ENCODE measurements at regions not wholly inside any gene's neighbourhood (a gene's known extent, or its start where the extent isn't known, plus 50 kb on each side); places are given as distances from the start of the nearest gene placed in this dataset.

DNA sequence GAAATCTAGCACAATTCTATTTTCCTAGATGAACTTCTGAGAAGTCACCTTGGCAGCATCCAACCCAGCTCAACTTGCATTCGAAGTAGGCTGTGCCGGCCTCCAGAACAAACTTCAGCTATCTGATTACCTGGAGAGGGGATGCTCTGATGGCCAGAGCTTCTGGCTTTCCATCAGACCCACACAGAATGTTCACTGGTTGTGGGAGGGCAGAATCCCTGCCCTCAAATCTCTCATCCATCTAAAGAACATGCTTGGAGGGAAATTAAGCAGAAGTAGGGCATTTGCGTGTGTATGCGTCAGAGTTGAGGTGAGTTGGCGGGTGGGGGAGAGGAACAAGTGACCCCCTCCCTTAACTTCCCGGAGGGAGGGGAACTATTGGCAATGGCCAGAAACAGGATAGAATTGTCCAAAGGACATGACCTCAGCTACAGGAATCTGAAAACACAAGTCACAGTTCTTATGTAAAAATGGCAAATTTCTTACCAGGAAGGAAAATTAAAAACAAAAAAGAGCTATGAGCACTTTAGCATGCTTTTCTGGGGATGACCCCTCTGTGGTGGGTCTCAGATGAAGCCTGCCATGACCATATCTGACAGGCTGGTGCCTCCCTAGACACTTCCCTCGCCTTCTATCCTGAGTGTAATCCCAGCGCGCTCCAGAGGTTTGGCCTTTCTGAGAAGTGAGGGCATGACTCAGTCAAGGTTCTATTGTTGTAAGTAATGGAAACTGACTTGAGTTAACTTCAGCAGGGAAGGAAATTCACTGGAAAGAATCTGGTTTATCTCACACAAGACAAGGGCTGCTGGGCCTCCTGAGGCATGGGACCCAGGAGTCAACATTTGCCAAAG, 278.8 kb downstream of the RPS24 start:
- POLR2A ChIA-PET, result no interaction called here
- no peak for DNase-seq (ENCODE audit: extremely low spot score)
- TF ChIP-seq, protein P1, sequence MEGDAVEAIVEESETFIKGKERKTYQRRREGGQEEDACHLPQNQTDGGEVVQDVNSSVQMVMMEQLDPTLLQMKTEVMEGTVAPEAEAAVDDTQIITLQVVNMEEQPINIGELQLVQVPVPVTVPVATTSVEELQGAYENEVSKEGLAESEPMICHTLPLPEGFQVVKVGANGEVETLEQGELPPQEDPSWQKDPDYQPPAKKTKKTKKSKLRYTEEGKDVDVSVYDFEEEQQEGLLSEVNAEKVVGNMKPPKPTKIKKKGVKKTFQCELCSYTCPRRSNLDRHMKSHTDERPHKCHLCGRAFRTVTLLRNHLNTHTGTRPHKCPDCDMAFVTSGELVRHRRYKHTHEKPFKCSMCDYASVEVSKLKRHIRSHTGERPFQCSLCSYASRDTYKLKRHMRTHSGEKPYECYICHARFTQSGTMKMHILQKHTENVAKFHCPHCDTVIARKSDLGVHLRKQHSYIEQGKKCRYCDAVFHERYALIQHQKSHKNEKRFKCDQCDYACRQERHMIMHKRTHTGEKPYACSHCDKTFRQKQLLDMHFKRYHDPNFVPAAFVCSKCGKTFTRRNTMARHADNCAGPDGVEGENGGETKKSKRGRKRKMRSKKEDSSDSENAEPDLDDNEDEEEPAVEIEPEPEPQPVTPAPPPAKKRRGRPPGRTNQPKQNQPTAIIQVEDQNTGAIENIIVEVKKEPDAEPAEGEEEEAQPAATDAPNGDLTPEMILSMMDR (IDR thresholded peaks at IDR 0.05; ENCODE audit: control extremely low read depth, extremely low read depth, low read depth, missing control alignments), result no peak
- CTCF ChIA-PET, result interaction anchor here (1.6 to 2.3 kb wide), 2 partner anchors 8 to 10 kb away, joined by 4 to 13 read pairs; no protein-coding TSS in a partner anchor

DNA sequence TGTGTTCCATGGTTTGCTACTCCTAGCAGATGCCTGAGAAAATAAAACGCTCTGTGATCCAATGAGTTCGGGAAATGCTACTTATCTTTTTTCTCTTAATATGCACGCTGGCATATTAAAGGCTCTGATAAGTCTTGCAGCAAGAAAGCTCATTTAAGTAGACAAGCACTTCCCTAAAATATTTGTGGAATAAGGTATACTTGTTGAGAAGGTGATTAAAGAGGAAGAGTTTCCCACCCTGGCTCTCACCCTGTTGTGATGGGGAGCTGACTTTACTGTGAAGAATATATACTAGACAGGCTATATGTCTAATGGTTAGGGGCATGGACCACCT, 279.4 kb downstream of the RPS24 start:
- TF ChIP-seq, protein P1 (IDR thresholded peaks at IDR 0.05; ENCODE audit: control extremely low read depth, extremely low read depth, low read depth, missing control alignments), result no peak
- ChIA-PET CTCF (interaction anchor here (1.0 to 2.3 kb wide), 3 partner anchors 9 to 265 kb away, joined by 4 to 13 read pairs (median 5); no protein-coding TSS in a partner anchor), POLR2A (no interaction called here)
- no peak for DNase-seq (ENCODE audit: extremely low spot score)

DNA sequence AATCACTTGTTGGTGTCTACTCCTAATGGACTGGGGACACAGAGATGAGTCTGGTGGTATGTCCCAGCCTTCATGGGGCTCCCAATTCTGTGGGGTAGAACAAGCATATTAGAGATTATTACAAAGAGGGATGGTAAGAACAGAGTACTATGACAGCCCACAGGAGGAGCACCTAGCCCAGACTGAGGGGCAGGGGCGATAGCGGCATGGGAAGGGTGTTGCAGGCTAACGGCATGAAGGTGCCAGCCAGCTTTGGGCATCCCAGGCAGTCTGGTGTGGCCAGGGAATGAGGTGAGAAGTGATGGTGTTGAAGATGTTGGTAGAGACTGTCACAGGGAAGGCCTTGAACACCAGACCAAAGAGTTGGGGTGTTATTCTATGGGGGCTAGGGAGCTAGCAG, 280.0 kb downstream of the RPS24 start:
- TF ChIP-seq, protein P1 (IDR thresholded peaks at IDR 0.05; ENCODE audit: control extremely low read depth, extremely low read depth, low read depth, missing control alignments), result no peak
- DNase-seq (ENCODE audit: extremely low spot score), result no peak
- ChIA-PET CTCF (interaction anchor here (1.0 to 2.3 kb wide), 4 partner anchors 8 to 266 kb away, joined by 3 to 13 read pairs (median 4); no protein-coding TSS in a partner anchor), POLR2A (no interaction called here)

DNA sequence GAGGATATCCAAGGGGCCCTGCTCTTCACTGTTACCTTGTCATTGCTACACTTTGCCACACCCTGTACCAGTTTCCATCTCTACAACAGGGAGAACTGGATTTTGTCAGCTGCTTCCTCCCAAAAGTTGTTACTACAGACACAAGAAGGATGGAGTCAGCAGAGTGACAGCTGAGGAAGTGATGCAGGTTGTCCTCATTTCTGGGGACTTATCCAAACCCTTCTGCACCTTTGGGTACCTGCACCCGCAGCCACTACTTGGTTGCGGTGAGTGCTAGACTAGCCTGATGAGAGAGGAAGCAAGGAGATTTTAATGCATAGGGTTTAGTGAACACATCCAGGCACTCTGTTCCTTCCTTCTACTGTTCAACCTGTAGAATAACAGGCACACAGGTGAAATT, 281.0 kb downstream of the RPS24 start:
- ChIA-PET CTCF (interaction anchor here (1.0 to 1.4 kb wide), 2 partner anchors 10 to 24 kb away, joined by 3 to 4 read pairs; no protein-coding TSS in a partner anchor), POLR2A (no interaction called here)
- TF ChIP-seq, protein P1 (IDR thresholded peaks at IDR 0.05; ENCODE audit: control extremely low read depth, extremely low read depth, low read depth, missing control alignments), result no peak
- DNase-seq (ENCODE audit: extremely low spot score), result no peak

DNA sequence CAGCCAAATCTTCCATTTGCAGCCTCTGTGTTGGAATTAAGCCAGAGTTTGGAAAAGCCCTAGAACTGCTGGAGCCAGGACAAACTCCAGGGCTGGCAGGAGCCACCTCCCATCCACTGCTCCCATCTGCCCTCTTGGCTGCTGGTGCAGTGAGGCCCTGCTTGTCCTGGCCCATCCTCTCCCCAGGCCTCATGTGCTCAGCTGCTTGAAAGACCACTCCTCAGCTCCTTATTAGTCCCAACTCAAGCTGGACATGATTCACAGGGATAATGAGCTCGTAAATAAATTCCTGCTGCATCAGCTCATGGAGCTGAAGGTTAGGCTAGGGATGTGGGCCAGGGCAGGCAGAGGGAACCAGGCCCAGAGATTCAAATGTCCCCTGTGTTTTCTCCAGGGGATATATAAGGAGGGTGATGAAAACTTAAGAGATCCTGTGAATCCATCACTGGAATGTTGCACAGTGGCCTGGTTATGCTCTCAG, 282.8 kb downstream of the RPS24 start:
- TF ChIP-seq, protein P1 (IDR thresholded peaks at IDR 0.05; ENCODE audit: control extremely low read depth, extremely low read depth, low read depth, missing control alignments), result no peak
- ChIA-PET CTCF (no interaction called here), POLR2A (no interaction called here)
- no peak for DNase-seq (ENCODE audit: extremely low spot score)

DNA sequence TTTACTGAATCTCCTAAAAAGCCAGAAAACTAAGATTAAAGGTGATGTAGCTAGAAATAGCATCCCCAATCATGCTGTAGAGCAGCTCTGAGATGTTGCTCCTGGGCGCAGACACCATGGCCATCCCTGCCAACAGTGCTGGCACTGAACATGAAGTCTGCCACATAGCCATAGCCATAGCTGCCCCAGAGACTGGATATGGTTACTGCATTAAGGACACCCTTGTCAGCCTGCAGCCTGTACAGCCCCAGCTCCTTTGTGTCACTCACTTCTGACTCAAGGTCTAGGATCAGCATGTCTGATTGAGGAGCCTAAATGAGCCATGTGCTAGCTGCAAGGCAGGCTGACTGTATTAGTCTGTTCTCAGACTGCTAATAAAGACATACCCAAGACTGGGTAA, 284.6 kb downstream of the RPS24 start:
- TF ChIP-seq, protein P1 (IDR thresholded peaks at IDR 0.05; ENCODE audit: control extremely low read depth, extremely low read depth, low read depth, missing control alignments), result no peak
- POLR2A ChIA-PET, result no interaction called here
- no peak for DNase-seq (ENCODE audit: extremely low spot score)
- CTCF ChIA-PET, result interaction anchor here (1.3 kb wide), 2 partner anchors 13 to 42 kb away, joined by 3 to 4 read pairs; no protein-coding TSS in a partner anchor

Measured in GM10248 (cell line).